SK-N-SH treated with all-trans-retinoic acid at 6 μM for 48 hours (cell line): ENCODE measurements at regions not wholly inside any gene's neighbourhood (a gene's known extent, or its start where the extent isn't known, plus 50 kb on each side); places are given as distances from the start of the nearest gene placed in this dataset.

Experiments used
- ATAC-seq: fragments of 200-7000 bp; cut with Tn5 transposase; 3 replicates; pipeline ENCODE4 v1.9.1; 2020; ENCODE audit warnings: mild to moderate bottlenecking, moderate library complexity
- ARNTL ChIP-seq: fragments of 450-650 bp; formaldehyde crosslinking; IDR thresholded peaks from 2 replicates; pipeline ENCODE4 v1.5.0; 2020; ENCODE audit warnings: low read depth, mild to moderate bottlenecking, moderate library complexity, borderline replicate concordance
- BACH2 ChIP-seq: fragments of 250-450 bp; sonication (Bioruptor Pico); IDR thresholded peaks from 2 replicates; pipeline ENCODE4 v1.9.0; 2021; ENCODE audit warnings: mild to moderate bottlenecking, borderline replicate concordance
- CREB5 ChIP-seq: fragments of 250-450 bp; sonication (Bioruptor Pico); IDR thresholded peaks from 2 replicates; pipeline ENCODE4 v1.5.1; 2020; ENCODE audit warnings: low read depth, mild to moderate bottlenecking, moderate library complexity
- CSDC2 ChIP-seq: fragments of 250-450 bp; sonication (Bioruptor Pico); IDR thresholded peaks from 2 replicates; pipeline ENCODE4 v1.5.0; 2020; ENCODE audit warnings: mild to moderate bottlenecking, moderate library complexity
- ESRRG ChIP-seq: fragments of 250-450 bp; sonication (Bioruptor Pico); IDR thresholded peaks from 2 replicates; pipeline ENCODE4 v1.6.1; 2021; ENCODE audit warnings: mild to moderate bottlenecking
- GLIS3 ChIP-seq: fragments of 250-450 bp; sonication (Bioruptor Pico); IDR thresholded peaks from 2 replicates; pipeline ENCODE4 v1.5.0; 2020; ENCODE audit warnings: mild to moderate bottlenecking, moderate library complexity
- ISL1 ChIP-seq: fragments of 250-450 bp; sonication (Bioruptor Pico); IDR thresholded peaks from 2 replicates; pipeline ENCODE4 v2.1.2; 2022; ENCODE audit warnings: mild to moderate bottlenecking, moderate library complexity
- OSR1 ChIP-seq: fragments of 250-450 bp; sonication (Bioruptor Pico); IDR thresholded peaks from 2 replicates; pipeline ENCODE4 v1.8.0; 2022; ENCODE audit warnings: moderate library complexity, mild to moderate bottlenecking, inconsistent platforms
- POU6F1 ChIP-seq: fragments of 250-450 bp; sonication (Bioruptor Pico); IDR thresholded peaks from 2 replicates; pipeline ENCODE4 v1.8.0; 2021; ENCODE audit warnings: low read depth, mild to moderate bottlenecking, moderate library complexity, borderline replicate concordance
- PPARA ChIP-seq: fragments of 250-450 bp; sonication (Bioruptor Pico); IDR thresholded peaks from 2 replicates; pipeline ENCODE4 v1.5.0; 2020; ENCODE audit warnings: mild to moderate bottlenecking, borderline replicate concordance
- RARB ChIP-seq: fragments of 250-450 bp; sonication (Bioruptor Pico); IDR thresholded peaks from 2 replicates; pipeline ENCODE4 v1.8.0; 2021; ENCODE audit warnings: mild to moderate bottlenecking, moderate library complexity
- SNAI2 ChIP-seq: fragments of 250-450 bp; sonication (Bioruptor Pico); IDR thresholded peaks from 2 replicates; pipeline ENCODE4 v1.5.0; 2020; ENCODE audit warnings: mild to moderate bottlenecking, moderate library complexity
- TCF4 ChIP-seq: fragments of 250-450 bp; sonication (Bioruptor Pico); IDR thresholded peaks from 2 replicates; pipeline ENCODE4 v1.8.0; 2021; ENCODE audit warnings: mild to moderate bottlenecking, moderate library complexity, borderline replicate concordance
- TOX ChIP-seq: fragments of 250-450 bp; sonication (Bioruptor Pico); IDR thresholded peaks from 2 replicates; pipeline ENCODE4 v1.8.0; 2021; ENCODE audit warnings: mild to moderate bottlenecking, moderate library complexity, borderline replicate concordance
- TSHZ2 ChIP-seq: fragments of 250-450 bp; sonication (Bioruptor Pico); IDR thresholded peaks from 2 replicates; pipeline ENCODE4 v1.5.0; 2020; ENCODE audit warnings: mild to moderate bottlenecking, moderate library complexity
- ZC3H10 ChIP-seq: fragments of 250-450 bp; sonication (Bioruptor Pico); IDR thresholded peaks from 2 replicates; pipeline ENCODE4 v1.5.1; 2021; ENCODE audit warnings: mild to moderate bottlenecking, moderate library complexity
- ZFP3 ChIP-seq: fragments of 250-450 bp; sonication (Bioruptor Pico); IDR thresholded peaks from 2 replicates; pipeline ENCODE4 v1.5.0; 2020; ENCODE audit warnings: mild to moderate bottlenecking, moderate library complexity
- ZFP30 ChIP-seq: fragments of 450-650 bp; formaldehyde crosslinking; IDR thresholded peaks from 2 replicates; pipeline ENCODE4 v1.5.0; 2022; ENCODE audit warnings: mild to moderate bottlenecking, moderate library complexity
- ZNF565 ChIP-seq: fragments of 450-650 bp; formaldehyde crosslinking; conservative IDR thresholded peaks from 2 replicates; pipeline ENCODE4 v1.5.0; 2020; ENCODE audit warnings: low read depth, mild to moderate bottlenecking, moderate library complexity
- ZNF8 ChIP-seq: fragments of 450-650 bp; formaldehyde crosslinking; IDR thresholded peaks from 2 replicates; pipeline ENCODE4 v1.5.0; 2020; ENCODE audit warnings: mild to moderate bottlenecking, moderate library complexity
- TF ChIP-seq, protein P1 (sequence below): fragments of 250-450 bp; sonication (Bioruptor Pico); IDR thresholded peaks from 2 replicates; pipeline ENCODE4 v1.5.1; 2021; ENCODE audit warnings: mild to moderate bottlenecking, moderate library complexity
- TF ChIP-seq, protein P2 (sequence below): fragments of 250-450 bp; sonication (Bioruptor Pico); IDR thresholded peaks from 2 replicates; pipeline ENCODE4 v1.8.0; 2020; ENCODE audit warnings: mild to moderate bottlenecking, moderate library complexity, borderline replicate concordance

DNA sequence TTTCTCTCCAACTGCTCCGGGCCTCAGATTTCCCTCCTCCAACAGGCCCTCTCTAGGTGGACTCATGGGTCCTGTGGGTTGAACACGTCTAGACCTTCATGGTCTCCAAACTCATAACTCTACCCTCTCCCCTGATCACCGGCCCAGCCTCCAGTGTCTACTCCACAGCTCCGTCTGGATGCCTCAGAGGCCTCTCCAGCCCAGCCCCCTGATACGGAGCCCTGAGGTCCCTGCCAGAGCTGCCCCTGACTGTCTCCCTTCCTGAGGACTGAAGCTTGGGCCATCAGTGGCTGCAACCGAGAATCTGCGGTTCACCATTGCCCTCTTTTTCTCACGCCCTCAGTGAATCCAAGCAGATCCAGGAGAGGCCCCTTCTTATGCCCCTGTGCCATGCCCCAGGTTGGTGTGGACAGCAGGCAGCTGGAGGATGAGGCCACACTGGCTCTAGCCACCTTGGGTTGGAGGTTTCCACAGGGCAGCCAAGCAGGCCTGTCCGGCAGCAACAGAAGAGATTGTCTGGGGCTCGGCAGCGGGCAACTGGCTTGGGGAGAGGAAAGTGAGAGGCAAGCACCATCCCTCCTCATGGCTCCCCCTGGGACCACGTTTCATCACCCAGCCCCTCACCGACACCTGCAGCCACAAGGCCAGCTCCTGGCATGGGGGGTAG is 104.6 kb upstream of the FGF3 start:
- ATAC-seq, result no peak
- TF ChIP-seq, protein P1, sequence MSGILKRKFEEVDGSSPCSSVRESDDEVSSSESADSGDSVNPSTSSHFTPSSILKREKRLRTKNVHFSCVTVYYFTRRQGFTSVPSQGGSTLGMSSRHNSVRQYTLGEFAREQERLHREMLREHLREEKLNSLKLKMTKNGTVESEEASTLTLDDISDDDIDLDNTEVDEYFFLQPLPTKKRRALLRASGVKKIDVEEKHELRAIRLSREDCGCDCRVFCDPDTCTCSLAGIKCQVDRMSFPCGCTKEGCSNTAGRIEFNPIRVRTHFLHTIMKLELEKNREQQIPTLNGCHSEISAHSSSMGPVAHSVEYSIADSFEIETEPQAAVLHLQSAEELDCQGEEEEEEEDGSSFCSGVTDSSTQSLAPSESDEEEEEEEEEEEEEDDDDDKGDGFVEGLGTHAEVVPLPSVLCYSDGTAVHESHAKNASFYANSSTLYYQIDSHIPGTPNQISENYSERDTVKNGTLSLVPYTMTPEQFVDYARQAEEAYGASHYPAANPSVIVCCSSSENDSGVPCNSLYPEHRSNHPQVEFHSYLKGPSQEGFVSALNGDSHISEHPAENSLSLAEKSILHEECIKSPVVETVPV (CRISPR knock-in tag), result no peak
- TF ChIP-seq ARNTL (CRISPR knock-in tag), result no peak
- no peak for TF ChIP-seq BACH2 (CRISPR knock-in tag)
- TF ChIP-seq TCF4 (CRISPR knock-in tag), result no peak
- no peak for TF ChIP-seq ISL1 (CRISPR knock-in tag)
- TF ChIP-seq, protein P2, sequence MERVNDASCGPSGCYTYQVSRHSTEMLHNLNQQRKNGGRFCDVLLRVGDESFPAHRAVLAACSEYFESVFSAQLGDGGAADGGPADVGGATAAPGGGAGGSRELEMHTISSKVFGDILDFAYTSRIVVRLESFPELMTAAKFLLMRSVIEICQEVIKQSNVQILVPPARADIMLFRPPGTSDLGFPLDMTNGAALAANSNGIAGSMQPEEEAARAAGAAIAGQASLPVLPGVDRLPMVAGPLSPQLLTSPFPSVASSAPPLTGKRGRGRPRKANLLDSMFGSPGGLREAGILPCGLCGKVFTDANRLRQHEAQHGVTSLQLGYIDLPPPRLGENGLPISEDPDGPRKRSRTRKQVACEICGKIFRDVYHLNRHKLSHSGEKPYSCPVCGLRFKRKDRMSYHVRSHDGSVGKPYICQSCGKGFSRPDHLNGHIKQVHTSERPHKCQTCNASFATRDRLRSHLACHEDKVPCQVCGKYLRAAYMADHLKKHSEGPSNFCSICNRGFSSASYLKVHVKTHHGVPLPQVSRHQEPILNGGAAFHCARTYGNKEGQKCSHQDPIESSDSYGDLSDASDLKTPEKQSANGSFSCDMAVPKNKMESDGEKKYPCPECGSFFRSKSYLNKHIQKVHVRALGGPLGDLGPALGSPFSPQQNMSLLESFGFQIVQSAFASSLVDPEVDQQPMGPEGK, result no peak
- TF ChIP-seq GLIS3, result no peak
- no peak for TF ChIP-seq CSDC2 (CRISPR knock-in tag)
- TF ChIP-seq OSR1 (CRISPR knock-in tag), result no peak
- no peak for TF ChIP-seq ZNF565 (CRISPR knock-in tag)
- TF ChIP-seq RARB (CRISPR knock-in tag), result no peak
- no peak for TF ChIP-seq POU6F1
- TF ChIP-seq ZFP3 (CRISPR knock-in tag), result no peak
- TF ChIP-seq CREB5 (CRISPR knock-in tag), result no peak
- TF ChIP-seq ZC3H10 (CRISPR knock-in tag), result no peak
- no peak for TF ChIP-seq PPARA

DNA sequence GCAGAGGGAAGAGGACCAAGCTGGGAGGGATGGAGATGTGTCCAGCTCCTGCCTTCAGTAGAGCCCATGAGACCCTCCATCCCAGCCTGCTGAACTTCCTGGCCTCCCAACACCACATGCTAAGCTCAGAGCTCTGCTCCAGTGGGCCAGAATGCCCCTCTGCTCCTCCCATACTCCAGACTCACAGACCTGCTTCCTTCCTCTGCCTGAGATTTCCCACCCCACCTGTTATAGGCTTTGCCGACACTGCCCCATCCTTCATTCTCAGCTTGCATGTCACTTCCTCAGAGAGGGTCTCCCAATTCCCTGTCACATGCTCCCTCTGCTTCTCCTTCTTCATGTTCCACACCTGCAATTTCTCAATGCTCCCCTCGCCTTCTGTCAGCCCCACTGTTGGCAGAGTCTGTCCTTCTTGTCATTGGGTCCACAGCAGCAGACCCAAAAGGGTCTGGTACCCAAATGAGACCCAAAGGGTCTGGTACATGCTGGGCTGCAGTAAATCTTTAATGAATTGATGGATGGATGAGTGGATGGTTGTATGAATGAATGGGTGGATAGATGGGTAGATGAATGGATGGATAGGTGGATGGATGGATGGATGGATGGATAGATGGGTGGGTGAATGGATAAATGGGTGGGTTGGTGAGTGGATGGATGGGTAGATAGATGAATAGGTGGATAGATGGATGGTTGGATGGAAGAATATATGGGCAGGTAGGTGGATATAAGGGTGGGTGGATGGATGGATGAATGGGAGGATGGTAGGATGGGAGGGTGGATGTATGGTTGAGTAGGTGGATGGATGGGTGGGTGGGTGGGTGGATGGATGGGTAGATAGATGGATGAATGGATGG is 105.3 kb upstream of the FGF3 start:
- ATAC-seq, result no peak
- TF ChIP-seq BACH2 (CRISPR knock-in tag), result no peak
- TF ChIP-seq CREB5 (CRISPR knock-in tag), result no peak
- TF ChIP-seq, protein P1 (CRISPR knock-in tag), result no peak
- no peak for TF ChIP-seq ZNF8 (CRISPR knock-in tag)
- TF ChIP-seq PPARA, result no peak
- no peak for TF ChIP-seq ESRRG (CRISPR knock-in tag)
- TF ChIP-seq CSDC2 (CRISPR knock-in tag), result no peak
- TF ChIP-seq SNAI2, result no peak
- TF ChIP-seq ZNF565 (CRISPR knock-in tag), result no peak
- no peak for TF ChIP-seq RARB (CRISPR knock-in tag)
- TF ChIP-seq GLIS3, result no peak
- TF ChIP-seq ZFP3 (CRISPR knock-in tag), result no peak
- no peak for TF ChIP-seq POU6F1
- TF ChIP-seq TOX (CRISPR knock-in tag), result no peak
- TF ChIP-seq ISL1 (CRISPR knock-in tag), result no peak
- TF ChIP-seq TSHZ2, result no peak
- TF ChIP-seq ZFP30, result no peak
